ENCODE measurements at regions not wholly inside any gene's neighbourhood (a gene's known extent, or its start where the extent isn't known, plus 50 kb on each side); places are given as distances from the start of the nearest gene placed in this dataset.

- no peak overlapping the region for H3K4me3 Mint-ChIP-seq
- no peak for DNase-seq
- H3K27me3 Mint-ChIP-seq: peaks cover 36% of the 10 kb centered on the region
- CTCF ChIA-PET: no interaction called here
- H3K4me1 Mint-ChIP-seq: no peaks in the 10 kb centered on the region
- no peak overlapping the region for H3K27ac Mint-ChIP-seq
- H3K36me3 Mint-ChIP-seq: no peaks in the 10 kb centered on the region
- H3K9me3 Mint-ChIP-seq: no peaks in the 10 kb centered on the region
Observed at GRCh38 chr7:156466955-156467625, 173.5 kb upstream of the RNF32 start.

- Mint-ChIP-seq H3K9me3 (no peaks in the 10 kb centered on the region), H3K27me3 (peaks cover 35% of the 10 kb centered on the region), H3K27ac (no peak overlapping the region), H3K36me3 (no peaks in the 10 kb centered on the region), H3K4me1 (no peaks in the 10 kb centered on the region), H3K4me3 (no peak overlapping the region)
- CTCF ChIA-PET: interaction anchor here (0.7 kb wide), 1 partner anchor 8 kb away, joined by 3 read pairs; no protein-coding TSS in a partner anchor
- DNase-seq: no peak
Observed at GRCh38 chr7:156466272-156466671, 174.3 kb upstream of the RNF32 start.

- Mint-ChIP-seq H3K9me3 (no peaks in the 10 kb centered on the region), H3K4me3 (no peak overlapping the region), H3K36me3 (no peaks in the 10 kb centered on the region), H3K4me1 (no peaks in the 10 kb centered on the region), H3K27ac (no peak overlapping the region), H3K27me3 (peaks cover 35% of the 10 kb centered on the region)
- DNase-seq: no peak
- CTCF ChIA-PET: interaction anchor here (0.6 kb wide), 1 partner anchor 190 kb away, joined by 3 read pairs; no protein-coding TSS in a partner anchor
Observed at GRCh38 chr7:156465186-156465585, 175.4 kb upstream of the RNF32 start.

- CTCF ChIA-PET: no interaction called here
- no peak overlapping the region for H3K4me3 Mint-ChIP-seq
- peaks cover 35% of the 10 kb centered on the region for H3K27me3 Mint-ChIP-seq
- H3K9me3 Mint-ChIP-seq: no peaks in the 10 kb centered on the region
- H3K27ac Mint-ChIP-seq: no peak overlapping the region
- no peak for DNase-seq
- no peaks in the 10 kb centered on the region for H3K4me1 Mint-ChIP-seq
- H3K36me3 Mint-ChIP-seq: no peaks in the 10 kb centered on the region
Observed at GRCh38 chr7:156464339-156464738, 176.2 kb upstream of the RNF32 start.

- H3K4me1 Mint-ChIP-seq: no peaks in the 10 kb centered on the region
- no peaks in the 10 kb centered on the region for H3K36me3 Mint-ChIP-seq
- H3K27me3 Mint-ChIP-seq: peaks cover 33% of the 10 kb centered on the region
- no peak for DNase-seq
- H3K9me3 Mint-ChIP-seq: no peaks in the 10 kb centered on the region
- no peak overlapping the region for H3K27ac Mint-ChIP-seq
- CTCF ChIA-PET: no interaction called here
- no peak overlapping the region for H3K4me3 Mint-ChIP-seq
Observed at GRCh38 chr7:156463280-156463679, 177.3 kb upstream of the RNF32 start.

GRCh38 chr7:156461881-156462665 lies 178.5 kb upstream of the RNF32 start:
- peaks cover 28% of the 10 kb centered on the region for H3K27me3 Mint-ChIP-seq
- no peaks in the 10 kb centered on the region for H3K36me3 Mint-ChIP-seq
- no peak overlapping the region for H3K27ac Mint-ChIP-seq
- CTCF ChIA-PET: no interaction called here
- no peaks in the 10 kb centered on the region for H3K4me1 Mint-ChIP-seq
- DNase-seq: no peak
- no peak overlapping the region for H3K4me3 Mint-ChIP-seq
- H3K9me3 Mint-ChIP-seq: no peaks in the 10 kb centered on the region

GRCh38 chr7:156460858-156461627 lies 179.5 kb upstream of the RNF32 start:
- Mint-ChIP-seq H3K4me3 (no peak overlapping the region), H3K4me1 (no peaks in the 10 kb centered on the region), H3K27me3 (peaks cover 21% of the 10 kb centered on the region), H3K36me3 (no peaks in the 10 kb centered on the region), H3K9me3 (no peaks in the 10 kb centered on the region), H3K27ac (no peak overlapping the region)
- CTCF ChIA-PET: no interaction called here
- no peak for DNase-seq

GRCh38 chr7:156459582-156459981 lies 181.0 kb upstream of the RNF32 start:
- Mint-ChIP-seq H3K36me3 (no peaks in the 10 kb centered on the region), H3K4me1 (no peaks in the 10 kb centered on the region), H3K9me3 (no peaks in the 10 kb centered on the region), H3K4me3 (no peak overlapping the region), H3K27me3 (peaks cover 14% of the 10 kb centered on the region), H3K27ac (no peak overlapping the region)
- DNase-seq: no peak
- CTCF ChIA-PET: no interaction called here

GRCh38 chr7:156459067-156459466 lies 181.5 kb upstream of the RNF32 start:
- H3K4me1 Mint-ChIP-seq: no peaks in the 10 kb centered on the region
- CTCF ChIA-PET: no interaction called here

GRCh38 chr7:156458011-156458410 lies 182.6 kb upstream of the RNF32 start:
- Mint-ChIP-seq H3K4me1 (no peaks in the 10 kb centered on the region), H3K9me3 (no peaks in the 10 kb centered on the region), H3K27ac (no peak overlapping the region), H3K36me3 (no peaks in the 10 kb centered on the region), H3K4me3 (no peak overlapping the region), H3K27me3 (peaks cover 7% of the 10 kb centered on the region)
- CTCF ChIA-PET: interaction anchor here (0.8 kb wide), 1 partner anchor 22 kb away, joined by 3 read pairs; no protein-coding TSS in a partner anchor
- no peak for DNase-seq

More at GRCh38 chr7:156459067-156459466, 181.5 kb upstream of the RNF32 start:
- no peaks in the 10 kb centered on the region for H3K36me3 Mint-ChIP-seq
- H3K27ac Mint-ChIP-seq: no peak overlapping the region
- H3K4me3 Mint-ChIP-seq: no peak overlapping the region
- H3K27me3 Mint-ChIP-seq: peaks cover 10% of the 10 kb centered on the region
- H3K9me3 Mint-ChIP-seq: no peaks in the 10 kb centered on the region
- no peak for DNase-seq

GRCh38 chr7:156456503-156457115 lies 184.0 kb upstream of the RNF32 start:
- H3K4me3 Mint-ChIP-seq: no peak overlapping the region
- no peaks in the 10 kb centered on the region for H3K9me3 Mint-ChIP-seq
- peaks cover 13% of the 10 kb centered on the region for H3K27me3 Mint-ChIP-seq
- H3K27ac Mint-ChIP-seq: no peak overlapping the region
- DNase-seq: no peak
- H3K4me1 Mint-ChIP-seq: no peaks in the 10 kb centered on the region
- CTCF ChIA-PET: no interaction called here
- H3K36me3 Mint-ChIP-seq: no peaks in the 10 kb centered on the region

- Mint-ChIP-seq H3K4me1 (no peaks in the 10 kb centered on the region), H3K4me3 (no peak overlapping the region), H3K36me3 (no peaks in the 10 kb centered on the region), H3K27me3 (peaks cover 13% of the 10 kb centered on the region), H3K27ac (no peak overlapping the region), H3K9me3 (no peaks in the 10 kb centered on the region)
- CTCF ChIA-PET: no interaction called here
- no peak for DNase-seq
Observed at GRCh38 chr7:156456032-156456431, 184.5 kb upstream of the RNF32 start.

- CTCF ChIA-PET: no interaction called here
- Mint-ChIP-seq H3K36me3 (no peaks in the 10 kb centered on the region), H3K27me3 (peaks cover 6% of the 10 kb centered on the region), H3K9me3 (no peaks in the 10 kb centered on the region), H3K4me3 (no peak overlapping the region), H3K27ac (no peak overlapping the region), H3K4me1 (no peaks in the 10 kb centered on the region)
- DNase-seq: no peak
Observed at GRCh38 chr7:156450473-156450872, 190.1 kb upstream of the RNF32 start.

GRCh38 chr7:156448918-156449317 lies 191.7 kb upstream of the RNF32 start:
- Mint-ChIP-seq H3K4me1 (no peaks in the 10 kb centered on the region), H3K27me3 (peaks cover 6% of the 10 kb centered on the region), H3K9me3 (no peaks in the 10 kb centered on the region), H3K4me3 (no peak overlapping the region), H3K27ac (no peak overlapping the region), H3K36me3 (no peaks in the 10 kb centered on the region)
- CTCF ChIA-PET: no interaction called here
- no peak for DNase-seq

All from activated naive CD4-positive, alpha-beta T cell treated with anti-CD3 and anti-CD28 coated beads, Interleukin-2, amount 10 ng/mL, durations not matched to agents 7 days and 5 days (primary cell).